HEK293T (cell line): ENCODE measurements at regions not wholly inside any gene's neighbourhood (a gene's known extent, or its start where the extent isn't known, plus 50 kb on each side); places are given as distances from the start of the nearest gene placed in this dataset.

Experiments used
- ARNT ChIP-seq: fragments of 450-650 bp; IDR thresholded peaks from 2 replicates; pipeline ENCODE4 v1.6.1; 2017; ENCODE audit warnings: mild to moderate bottlenecking
- ELF4 ChIP-seq: fragments of 450-650 bp; IDR thresholded peaks from 2 replicates; pipeline ENCODE4 v1.6.1; 2017; ENCODE audit warnings: antibody characterized with exemption
- FOXK2 ChIP-seq: fragments of 450-650 bp; IDR thresholded peaks from 2 replicates; pipeline ENCODE4 v1.6.1; 2016; ENCODE audit warnings: mild to moderate bottlenecking
- FOXM1 ChIP-seq: fragments of 450-650 bp; IDR thresholded peaks from 2 replicates; pipeline ENCODE4 v1.6.1; 2017; ENCODE audit warnings: mild to moderate bottlenecking, borderline replicate concordance
- HDGF ChIP-seq: fragments of 450-650 bp; IDR thresholded peaks from 2 replicates; pipeline ENCODE4 v1.6.1; 2017; ENCODE audit warnings: antibody characterized with exemption, borderline replicate concordance
- NFRKB ChIP-seq: fragments of 450-650 bp; IDR thresholded peaks from 2 replicates; pipeline ENCODE4 v1.6.1; 2016; ENCODE audit warnings: mild to moderate bottlenecking, moderate library complexity
- PKNOX1 ChIP-seq: fragments of 450-650 bp; IDR thresholded peaks from 2 replicates; pipeline ENCODE4 v1.6.1; 2016
- SP1 ChIP-seq: fragments of 450-650 bp; IDR thresholded peaks from 2 replicates; pipeline ENCODE4 v1.6.1; 2017
- SUZ12 ChIP-seq: fragments of 450-650 bp; IDR thresholded peaks from 2 replicates; pipeline ENCODE4 v1.6.1; 2016; ENCODE audit warnings: mild to moderate bottlenecking
- ZNF384 ChIP-seq: fragments of 450-650 bp; IDR thresholded peaks from 2 replicates; pipeline ENCODE4 v1.6.1; 2016

- TF ChIP-seq SP1 = no peak
- no peak for TF ChIP-seq SUZ12
- no peak for TF ChIP-seq NFRKB
- no peak for TF ChIP-seq ZNF384
- no peak for TF ChIP-seq HDGF
- no peak for TF ChIP-seq PKNOX1
- TF ChIP-seq ELF4 = no peak
- TF ChIP-seq FOXM1 = no peak
- TF ChIP-seq ARNT = no peak
- TF ChIP-seq FOXK2 = no peak
These were observed 149.4 kb upstream of the SNX19 start for GRCh38 chr11:131065435-131066413.
